GM21786 (cell line): ENCODE measurements at regions not wholly inside any gene's neighbourhood (a gene's known extent, or its start where the extent isn't known, plus 50 kb on each side); places are given as distances from the start of the nearest gene placed in this dataset.

Experiments used
- ATAC-seq: cut with Tn5 transposase; IDR thresholded peaks from one replicate; pipeline ENCODE4 v1.9.1; 2021; ENCODE audit not compliant: unreplicated experiment

DNA sequence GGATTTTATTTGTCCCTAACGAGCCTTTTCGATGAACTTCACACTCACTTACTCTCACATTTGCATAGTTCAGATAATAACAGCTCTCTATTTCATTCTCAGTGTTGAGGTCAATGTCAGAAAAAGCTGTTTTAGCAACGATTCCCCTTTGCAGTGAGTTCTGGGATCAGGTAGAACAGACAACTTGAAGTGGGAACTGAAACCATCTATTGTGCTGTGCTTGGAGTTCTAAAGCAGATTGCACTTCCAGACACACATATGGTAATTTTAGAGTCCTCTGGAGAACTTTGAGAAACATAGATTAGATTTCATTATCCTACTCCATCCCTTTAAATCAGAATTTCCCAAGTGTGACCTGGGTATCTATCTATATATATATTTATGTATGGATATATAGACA, 124.6 kb upstream of the BLID start:
- no peak for ATAC-seq

DNA sequence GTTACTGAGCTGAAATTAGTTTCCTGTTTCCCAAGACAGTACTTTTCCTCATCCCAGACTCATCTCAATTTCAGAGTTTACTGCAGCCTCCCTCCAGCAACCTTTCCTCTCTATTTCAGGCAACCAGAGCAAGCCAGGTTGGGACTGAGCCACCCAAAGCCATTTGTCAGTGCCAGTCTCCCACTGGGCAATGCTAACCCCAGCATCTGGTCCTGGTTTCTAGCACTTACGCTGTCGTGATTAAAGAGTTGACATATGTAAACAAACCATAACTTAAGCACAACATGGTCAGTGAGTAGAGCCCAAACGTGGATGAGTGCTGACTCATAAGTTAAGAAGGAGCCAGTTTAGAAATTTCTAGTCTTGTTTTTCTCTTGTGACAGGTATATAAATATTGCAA, 119.6 kb upstream of the BLID start:
- ATAC-seq, result no peak

DNA sequence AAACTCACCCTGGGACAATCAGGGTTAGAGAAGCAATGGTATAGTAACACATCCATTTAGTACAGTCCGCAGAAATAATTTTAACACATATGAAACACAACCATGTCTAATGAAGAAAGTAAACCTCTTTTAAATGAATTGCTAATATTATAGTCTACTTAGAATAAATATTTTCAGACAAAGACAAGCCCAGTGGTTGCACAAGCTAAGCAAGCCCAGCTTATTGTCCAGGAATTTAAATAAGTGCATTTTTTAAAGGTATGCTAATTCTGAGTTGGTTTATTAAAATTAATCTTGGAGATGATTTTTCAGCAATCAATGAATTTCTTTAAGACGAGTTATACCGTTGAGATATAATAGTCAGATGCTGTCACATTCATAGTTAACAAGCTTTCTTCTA, 118.8 kb upstream of the BLID start:
- ATAC-seq, result no peak

DNA sequence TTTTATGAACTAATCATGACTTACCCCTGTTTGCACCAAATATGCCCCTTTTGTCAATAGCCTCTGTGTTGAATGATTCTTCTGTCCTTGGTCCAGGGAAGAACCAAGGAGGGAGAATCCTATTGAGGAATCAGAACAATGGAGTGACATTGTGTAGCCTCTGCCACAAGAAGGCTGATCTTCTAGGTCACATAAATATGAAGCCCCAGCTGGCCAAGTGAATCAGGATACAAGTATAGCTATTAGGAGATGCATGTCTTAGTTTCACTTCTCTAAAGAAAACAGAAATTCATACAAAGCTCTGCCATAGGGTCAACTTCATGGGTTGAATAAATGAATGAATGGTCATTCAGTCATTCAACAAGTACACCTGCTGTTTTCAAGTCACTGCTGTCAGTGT, 118.2 kb upstream of the BLID start:
- ATAC-seq, result no peak

DNA sequence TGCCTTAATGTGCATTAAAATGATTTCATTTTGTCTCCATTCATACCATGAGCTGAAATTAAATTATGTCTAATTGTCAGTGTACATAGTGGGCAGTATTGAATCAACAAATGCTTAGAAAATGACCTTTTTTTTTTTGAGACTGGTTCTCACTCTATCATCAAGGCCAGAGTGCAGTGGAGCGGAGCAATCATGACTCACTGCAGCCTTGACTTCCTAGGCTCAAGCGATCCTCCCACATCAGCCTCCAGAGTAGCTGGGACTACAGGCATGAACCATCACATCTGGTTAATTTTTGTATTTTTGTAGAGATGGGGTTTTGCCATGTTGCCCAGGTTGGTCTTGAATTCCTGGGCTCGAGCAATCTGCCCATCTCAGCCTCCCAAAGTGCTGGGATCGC, 117.0 kb upstream of the BLID start:
- ATAC-seq, result no peak

DNA sequence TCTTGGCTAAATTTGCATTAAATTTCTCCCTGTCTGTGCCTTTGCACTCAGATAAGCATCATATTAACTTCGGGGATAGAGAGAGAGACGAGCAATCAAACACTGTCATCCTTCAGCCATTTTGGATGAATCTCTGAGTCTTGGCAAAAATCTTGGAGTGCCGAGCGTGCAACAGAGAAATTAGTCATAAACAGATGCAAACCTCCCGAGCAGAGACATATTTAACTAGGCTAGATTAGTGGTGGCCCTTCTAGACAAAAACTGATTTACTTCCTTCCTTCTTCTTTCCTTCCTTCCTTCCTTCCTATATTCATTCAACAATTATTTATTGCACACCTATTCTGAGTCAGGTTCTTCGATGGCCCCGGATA, 114.4 kb upstream of the BLID start:
- no peak for ATAC-seq

DNA sequence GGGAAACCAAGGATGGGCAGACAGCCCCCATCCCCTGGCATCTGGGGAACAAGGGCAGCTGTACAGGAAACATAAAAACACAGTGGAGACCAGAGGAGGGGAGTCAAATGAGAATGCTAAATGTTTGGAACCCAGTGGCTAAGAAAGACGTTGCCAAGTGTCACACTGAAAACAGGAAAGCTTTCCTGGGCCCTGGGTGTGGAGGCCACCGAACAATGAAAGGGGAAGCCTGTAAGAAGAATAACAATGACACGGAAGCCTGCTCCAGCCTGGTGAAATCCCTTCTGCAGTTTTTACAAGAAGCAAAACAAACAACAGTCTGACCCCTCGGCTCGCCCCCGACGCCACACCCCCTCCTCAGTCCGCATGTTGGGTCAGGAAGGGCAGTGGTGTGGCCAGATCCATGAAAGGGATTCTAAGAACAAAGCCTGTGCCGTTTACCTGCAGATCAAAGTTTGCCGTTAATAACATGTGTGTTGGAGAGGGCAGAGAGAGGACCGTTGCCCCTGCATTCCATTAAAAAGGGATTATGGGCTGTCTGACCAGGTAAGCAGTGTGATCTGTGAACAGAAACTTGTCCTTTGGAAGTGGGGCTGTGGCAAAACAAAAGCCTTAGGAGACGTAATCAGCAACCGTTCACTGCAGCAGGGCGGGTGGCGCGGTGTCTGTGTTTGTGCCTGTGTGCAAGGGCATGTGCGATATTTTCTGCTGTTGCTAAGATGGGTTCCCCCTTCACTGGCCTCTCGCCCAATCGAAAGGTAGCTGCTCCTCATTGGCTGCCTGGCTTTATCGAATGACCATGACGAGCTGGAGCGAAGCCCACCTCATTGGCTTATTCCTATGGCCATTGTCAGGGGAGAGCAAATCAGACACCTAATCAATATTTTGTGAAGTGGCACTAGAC, 113.7 kb upstream of the BLID start:
- no peak for ATAC-seq

DNA sequence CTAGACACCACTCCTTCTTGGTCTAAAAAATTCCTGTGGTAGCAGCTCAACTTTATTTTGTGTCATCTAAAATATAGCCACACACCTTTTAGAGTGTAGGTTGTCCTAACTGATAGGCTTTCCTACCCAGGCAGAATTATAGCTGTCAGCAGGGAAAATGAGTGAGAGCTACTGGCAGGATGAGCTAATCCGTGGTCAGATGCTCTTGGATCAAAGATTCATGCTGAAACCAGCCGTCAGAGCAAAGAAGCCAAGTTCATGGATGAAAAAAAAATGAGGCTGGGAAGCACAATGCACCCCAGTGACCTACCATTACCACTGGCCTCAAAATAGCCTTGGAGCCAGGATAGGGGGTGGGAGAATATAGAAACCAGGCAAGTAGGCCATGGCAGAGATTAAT, 113.1 kb upstream of the BLID start:
- no peak for ATAC-seq

DNA sequence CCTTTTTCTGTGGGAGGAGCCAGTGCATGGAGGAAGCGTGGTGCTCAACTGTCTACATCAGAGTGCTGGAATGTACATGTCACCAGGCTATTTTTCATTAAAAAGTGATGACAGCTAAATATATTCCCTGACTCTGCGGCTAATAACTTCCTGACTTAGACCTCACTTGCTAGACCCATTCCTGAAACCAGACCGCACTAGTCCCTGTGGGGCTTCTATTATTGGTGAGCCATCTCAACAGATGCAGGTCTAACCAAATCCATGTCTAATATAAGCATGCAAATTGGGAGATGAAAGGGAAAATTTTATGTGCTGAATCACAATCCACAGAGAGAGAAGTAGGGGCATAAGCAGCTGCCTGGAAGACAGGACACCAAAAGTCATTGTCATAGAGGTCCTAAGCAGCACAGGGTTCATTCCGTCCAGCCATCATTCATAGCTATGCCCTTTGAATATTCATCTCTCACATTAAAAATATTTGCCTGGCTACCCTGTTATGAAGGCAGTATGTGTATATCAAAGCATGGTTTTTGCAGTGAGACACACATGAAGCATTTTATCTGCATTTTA, 110.9 kb upstream of the BLID start:
- no peak for ATAC-seq

DNA sequence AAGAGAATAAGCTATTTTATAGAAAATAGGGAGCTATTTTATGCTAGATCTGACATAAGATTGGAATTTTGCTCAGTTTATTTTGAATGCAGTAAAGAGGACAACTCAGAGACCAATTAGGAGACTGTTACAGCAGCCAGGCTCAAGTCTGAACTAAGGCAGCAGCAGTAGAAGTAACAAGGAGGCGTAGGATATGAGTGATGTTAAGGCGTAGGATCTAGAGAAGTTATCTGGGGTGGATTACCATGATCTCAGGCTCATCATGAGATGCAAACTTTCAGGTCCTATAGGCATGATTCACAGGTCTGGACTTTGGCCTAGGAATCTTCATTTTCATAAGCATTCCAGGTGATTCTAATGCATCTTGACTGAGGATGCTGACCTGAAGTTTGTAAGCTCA, 108.9 kb upstream of the BLID start:
- no peak for ATAC-seq

DNA sequence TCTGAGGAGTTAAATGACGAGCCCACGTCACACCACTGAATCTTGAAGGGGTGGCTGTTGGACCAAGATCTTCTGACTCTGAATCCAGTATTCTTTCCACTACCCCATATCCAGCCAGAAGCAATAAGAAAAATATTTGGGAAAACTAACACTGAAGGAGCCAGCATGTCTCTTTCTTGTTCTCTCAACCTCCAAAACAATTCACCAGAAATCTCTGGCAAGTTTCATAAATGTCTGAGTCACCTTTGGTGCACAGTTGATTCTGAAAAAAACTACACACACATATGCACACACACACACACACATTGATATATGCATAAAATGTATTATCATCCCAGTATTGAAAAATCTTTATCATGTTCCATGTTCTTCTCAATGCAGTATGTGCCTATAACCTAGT, 104.3 kb upstream of the BLID start:
- no peak for ATAC-seq

DNA sequence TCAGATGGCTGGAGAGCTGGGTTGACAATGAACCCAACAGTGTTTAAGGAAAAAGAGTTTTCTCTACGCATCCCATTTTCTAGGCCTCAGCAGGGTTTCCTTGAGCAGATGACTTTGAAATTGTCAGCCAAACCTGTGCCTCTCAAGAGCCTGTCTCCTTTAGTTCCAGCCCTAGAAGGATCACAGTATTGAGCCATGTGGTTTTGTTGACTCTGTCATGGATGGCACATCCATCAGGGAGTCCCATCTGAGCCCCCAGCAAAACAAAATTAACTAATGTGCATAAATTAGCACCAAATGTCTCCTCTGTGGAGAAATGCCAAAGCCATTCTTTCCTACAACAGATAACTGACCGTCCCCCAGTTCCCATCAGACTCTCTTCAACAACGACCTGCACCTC, 103.8 kb upstream of the BLID start:
- ATAC-seq, result no peak

DNA sequence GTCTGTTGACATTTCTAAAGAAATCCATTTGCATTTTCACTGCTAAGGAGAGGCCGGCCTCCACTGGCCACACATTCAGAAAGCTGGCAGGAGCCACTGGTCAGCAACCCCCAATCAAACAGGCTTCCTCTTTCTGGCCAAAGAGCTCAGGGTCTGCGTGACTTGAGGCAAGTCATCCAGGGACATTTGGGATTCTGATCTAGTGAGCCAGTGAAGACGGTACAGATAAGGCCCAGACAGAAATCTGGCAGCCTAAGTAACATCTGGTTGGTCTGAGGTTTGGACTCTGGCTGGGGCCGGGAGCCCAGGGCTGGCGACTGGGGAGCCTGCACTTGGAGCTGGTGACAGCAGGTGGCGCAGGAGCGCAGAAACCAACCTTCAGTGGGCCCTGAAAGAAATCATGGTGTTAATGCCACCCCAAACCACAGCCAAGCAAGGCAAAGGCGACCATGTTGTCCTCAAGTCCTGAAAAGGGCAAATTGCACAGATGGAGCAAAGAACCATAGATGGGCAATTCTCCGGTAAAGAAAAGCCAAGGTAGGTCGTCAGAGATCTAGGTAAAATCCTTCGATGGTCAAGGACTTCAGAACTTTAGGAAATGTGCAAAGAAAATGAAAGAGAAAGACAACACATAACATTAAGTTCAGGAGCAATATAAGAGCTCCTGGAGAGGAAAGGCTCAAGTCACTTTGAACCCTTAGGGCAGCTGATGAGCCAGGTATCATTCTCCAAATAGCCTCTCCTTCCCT, 99.4 kb upstream of the BLID start:
- ATAC-seq, result peak; percentile 75

DNA sequence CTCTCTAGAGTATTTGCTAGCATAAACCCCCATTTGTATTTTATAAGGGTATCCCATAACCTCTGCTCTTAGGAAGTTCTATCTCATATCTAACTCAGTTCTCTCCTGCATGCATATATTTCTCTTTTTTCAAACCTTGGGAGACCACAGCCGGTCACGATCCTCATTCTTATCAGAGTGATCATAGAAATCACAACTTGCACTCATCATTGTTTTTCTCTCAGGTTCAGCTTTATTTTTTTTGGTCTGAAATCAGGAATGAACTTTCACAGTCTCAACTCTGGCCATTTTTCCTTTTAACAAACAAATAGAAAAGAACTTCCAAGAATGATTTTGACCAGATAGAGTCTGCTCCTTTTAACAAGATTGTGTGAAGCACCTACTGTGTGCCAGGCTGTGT, 98.6 kb upstream of the BLID start:
- ATAC-seq, result no peak

DNA sequence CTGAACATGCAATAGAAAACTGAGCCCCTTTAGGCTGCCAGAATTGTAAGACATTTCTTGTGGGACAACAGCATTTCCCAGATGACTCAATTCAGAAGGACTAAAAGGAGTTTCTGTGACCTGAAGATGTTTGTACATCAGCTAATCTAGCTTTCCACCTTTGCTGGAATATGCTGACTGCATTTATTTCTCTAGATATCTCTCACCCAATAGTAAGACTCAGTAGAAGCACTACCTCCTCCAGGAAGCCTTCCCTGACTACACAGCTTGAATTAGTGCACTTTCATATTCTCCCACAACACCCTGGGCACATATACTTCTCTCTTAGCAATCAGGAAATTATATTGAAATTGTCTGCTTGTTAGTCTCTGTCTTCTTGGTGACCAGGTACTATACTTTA, 98.1 kb upstream of the BLID start:
- ATAC-seq, result no peak

DNA sequence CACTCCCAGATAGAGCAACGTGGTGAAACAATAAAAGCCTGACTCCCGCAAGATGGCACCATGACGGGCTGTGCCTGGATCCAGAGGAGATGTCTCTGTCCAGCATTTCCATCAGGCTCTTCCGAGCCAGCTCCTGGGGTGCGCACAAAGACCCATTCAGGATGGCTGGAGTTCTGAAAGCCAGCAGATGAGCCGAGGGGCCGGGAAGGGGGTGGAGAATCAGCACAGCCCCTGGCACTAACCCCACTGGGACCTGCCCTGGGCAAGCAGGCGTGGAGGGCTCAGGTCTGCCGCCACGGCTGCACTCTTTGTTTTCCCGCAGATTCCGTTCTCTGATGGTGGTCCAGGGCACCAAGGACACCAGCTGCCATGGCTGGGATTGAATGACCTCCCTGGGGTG, 97.2 kb upstream of the BLID start:
- ATAC-seq, result no peak

DNA sequence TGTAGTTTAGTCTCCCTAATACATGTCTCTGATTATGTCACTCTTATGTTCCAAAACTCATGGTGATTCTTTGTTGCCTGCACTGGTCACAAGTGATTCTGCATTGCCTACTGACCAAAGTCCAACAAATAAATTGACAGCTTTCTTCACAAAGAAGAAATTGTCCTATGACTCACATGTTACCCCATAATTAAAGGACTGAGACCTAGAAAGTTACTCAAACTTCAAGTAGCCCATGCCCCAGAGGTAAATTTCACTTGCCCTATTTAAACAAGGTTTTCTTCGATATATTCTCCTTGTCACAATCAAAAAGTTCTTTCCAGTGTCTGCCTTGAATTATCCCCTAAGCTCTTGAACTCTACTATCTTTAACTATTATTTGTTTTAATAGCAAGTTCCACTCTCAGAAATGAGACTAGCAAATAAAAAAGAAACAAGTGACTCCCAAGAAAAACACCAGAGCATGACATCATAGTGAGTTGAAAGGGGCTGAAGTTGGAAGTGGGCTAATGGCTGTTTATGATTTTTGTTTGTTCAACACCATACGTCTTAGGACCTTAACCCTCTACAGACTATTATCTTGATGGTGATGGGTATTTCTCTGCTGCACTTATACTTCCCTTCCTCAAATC, 94.5 kb upstream of the BLID start:
- ATAC-seq, result no peak

DNA sequence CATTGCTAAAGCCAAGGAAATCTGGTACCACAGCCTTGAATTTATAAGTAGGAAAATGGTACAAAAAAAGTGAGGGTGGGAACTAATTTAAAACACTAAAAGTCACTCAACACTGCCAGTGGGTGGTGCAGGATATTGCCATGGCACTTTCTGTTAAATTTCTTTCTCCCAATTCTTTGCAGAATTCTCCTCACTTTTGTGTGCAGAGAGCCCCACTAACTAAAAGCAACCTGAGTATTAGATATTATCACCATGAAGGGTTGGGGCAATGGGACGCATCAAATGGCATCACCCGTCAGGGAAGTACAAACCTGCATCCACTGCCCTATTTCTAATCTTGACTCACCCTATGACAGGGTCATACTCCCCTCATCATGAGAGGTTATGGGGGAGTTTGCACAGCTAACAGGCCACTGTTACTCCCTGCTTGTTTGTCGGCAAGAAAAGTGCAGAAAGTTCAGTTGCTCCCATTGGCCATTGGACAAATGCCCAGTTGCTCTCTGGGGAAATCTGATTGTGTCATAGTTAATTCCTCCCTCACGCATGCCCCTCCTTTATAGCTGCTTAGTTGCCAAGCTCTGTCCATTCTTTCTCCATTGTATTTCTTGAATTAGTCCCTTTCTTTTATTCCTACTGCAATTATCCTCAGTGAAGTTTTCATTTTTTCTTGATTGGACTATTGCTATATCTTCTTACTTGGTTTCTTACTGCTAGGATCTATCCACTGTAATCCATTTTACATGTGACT, 93.8 kb upstream of the BLID start:
- no peak for ATAC-seq

DNA sequence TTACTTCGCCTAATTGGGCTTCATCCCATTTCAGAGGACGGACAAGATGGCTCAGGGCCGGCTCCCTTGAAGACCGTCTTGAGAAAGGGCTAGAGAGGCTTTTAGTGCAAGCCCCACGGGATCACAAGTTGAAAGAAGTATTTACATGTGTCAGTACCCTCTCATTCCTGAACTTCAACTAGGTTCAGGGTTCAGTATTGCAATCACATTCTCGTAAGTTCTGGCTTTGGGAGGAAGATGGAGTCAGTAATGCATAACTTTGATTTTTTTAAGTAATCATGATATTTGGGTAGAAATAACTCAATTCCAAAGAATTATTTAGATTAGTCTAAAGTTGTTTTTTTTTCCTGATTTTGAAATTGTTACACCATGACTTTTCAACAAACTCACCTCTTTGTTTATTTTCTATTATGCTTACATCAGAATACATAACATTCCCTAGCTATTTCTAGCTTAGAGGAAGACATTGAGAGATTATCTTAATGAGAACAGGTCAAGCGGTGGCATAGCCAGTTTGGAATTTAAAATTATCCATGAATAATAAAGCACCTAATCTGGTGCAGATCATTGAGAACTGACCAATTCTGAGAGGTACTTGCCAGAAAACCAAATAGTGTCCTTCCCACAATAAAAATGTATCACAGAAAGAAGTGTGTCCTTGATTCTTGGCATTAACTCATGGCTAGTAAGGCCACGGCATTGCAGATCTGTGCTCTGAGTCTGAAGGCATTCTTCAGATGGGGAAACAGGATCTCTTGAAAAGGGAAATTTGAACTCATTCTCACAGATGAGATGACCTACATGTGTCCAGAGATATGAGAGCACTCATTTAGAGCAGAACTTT, 92.1 kb upstream of the BLID start:
- ATAC-seq, result no peak

DNA sequence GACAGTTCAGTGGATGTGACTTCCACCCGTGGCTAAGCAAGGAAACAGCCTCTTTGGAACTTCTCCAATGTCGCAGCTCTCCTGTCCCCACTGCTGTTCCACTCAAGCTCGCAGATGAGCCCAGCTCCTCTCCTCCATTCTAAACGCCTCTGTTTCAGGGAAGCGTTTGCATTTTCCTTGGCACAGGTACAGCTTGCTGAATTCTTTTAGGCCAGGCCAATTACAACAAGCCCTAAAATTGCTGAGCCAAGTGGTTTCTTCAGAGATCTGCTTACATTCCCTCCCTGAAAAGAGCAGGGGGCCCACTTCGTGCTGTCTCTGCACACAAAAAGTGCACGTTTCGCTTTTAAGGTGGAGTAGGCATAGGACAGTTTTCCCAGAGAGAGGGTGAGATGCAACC, 91.5 kb upstream of the BLID start:
- ATAC-seq, result no peak
